ENCODE measurements at regions not wholly inside any gene's neighbourhood (a gene's known extent, or its start where the extent isn't known, plus 50 kb on each side); places are given as distances from the start of the nearest gene placed in this dataset.

- no peak for TF ChIP-seq CTCF (conservative IDR thresholded peaks at IDR 0.05; ENCODE audit: low read length)
- TF ChIP-seq EZH2phosphoT487 (IDR thresholded peaks at IDR 0.05; ENCODE audit: borderline replicate concordance, low read depth, low read length) = no peak
Observed at GRCh38 chr6:14912706-14913105, 333.2 kb upstream of the JARID2 start.
